Fibroblast of skin of scalp (primary cell): ENCODE measurements at regions not wholly inside any gene's neighbourhood (a gene's known extent, or its start where the extent isn't known, plus 50 kb on each side); places are given as distances from the start of the nearest gene placed in this dataset.
A peak's percentile ranks its signal among the peaks of the same experiment; 100 is the strongest.

Experiments
- DNase-seq: peaks from one replicate; pipeline ENCODE4 v3.0.0-alpha.2; 2013

GRCh38 chr16:65663774-65664173, 541.9 kb upstream of the CDH11 start:
- DNase-seq: peak; percentile 42

GRCh38 chr16:65662256-65662655, 540.4 kb upstream of the CDH11 start:
- no peak for DNase-seq

GRCh38 chr16:65661558-65661957, 539.7 kb upstream of the CDH11 start:
- no peak for DNase-seq

- DNase-seq: peak; percentile 33
Measured at GRCh38 chr16:65660390-65660789, 538.5 kb upstream of the CDH11 start.

GRCh38 chr16:65659758-65660157, 537.9 kb upstream of the CDH11 start:
- DNase-seq: no peak

GRCh38 chr16:65658787-65659220, 536.9 kb upstream of the CDH11 start:
- peak; percentile 57 for DNase-seq

GRCh38 chr16:65658349-65658748, 536.5 kb upstream of the CDH11 start:
- peak; percentile 73 for DNase-seq

GRCh38 chr16:65657556-65657955, 535.7 kb upstream of the CDH11 start:
- peak; percentile 18 for DNase-seq

GRCh38 chr16:65657071-65657494, 535.2 kb upstream of the CDH11 start:
- DNase-seq: peak; percentile 34

GRCh38 chr16:65655802-65656201, 533.9 kb upstream of the CDH11 start:
- no peak for DNase-seq

- DNase-seq: no peak
Measured at GRCh38 chr16:65648101-65648500, 526.2 kb upstream of the CDH11 start.

GRCh38 chr16:65644821-65645220, 523.0 kb upstream of the CDH11 start:
- DNase-seq: no peak

GRCh38 chr16:65641762-65642289, 520.0 kb upstream of the CDH11 start:
- no peak for DNase-seq

- DNase-seq: no peak
Measured at GRCh38 chr16:65641049-65641761, 519.3 kb upstream of the CDH11 start.

- DNase-seq: no peak
Measured at GRCh38 chr16:65634833-65635232, 513.0 kb upstream of the CDH11 start.

- DNase-seq: no peak
Measured at GRCh38 chr16:65634291-65634690, 512.4 kb upstream of the CDH11 start.

GRCh38 chr16:65624666-65625065, 502.8 kb upstream of the CDH11 start:
- DNase-seq: peak; percentile 21

- DNase-seq: no peak
Measured at GRCh38 chr16:65624229-65624628, 502.4 kb upstream of the CDH11 start.

GRCh38 chr16:65622871-65623270, 501.0 kb upstream of the CDH11 start:
- DNase-seq: no peak

- DNase-seq: no peak
Measured at GRCh38 chr16:65622151-65622550, 500.3 kb upstream of the CDH11 start.

- no peak for DNase-seq
Measured at GRCh38 chr16:65621640-65622039, 499.8 kb upstream of the CDH11 start.

- DNase-seq: no peak
Measured at GRCh38 chr16:65619606-65620005, 497.7 kb upstream of the CDH11 start.

- no peak for DNase-seq
Measured at GRCh38 chr16:65618931-65619330, 497.1 kb upstream of the CDH11 start.

GRCh38 chr16:65618333-65618732, 496.5 kb upstream of the CDH11 start:
- DNase-seq: no peak

- DNase-seq: no peak
Measured at GRCh38 chr16:65617421-65617820, 495.6 kb upstream of the CDH11 start.
